ENCODE measurements at regions not wholly inside any gene's neighbourhood (a gene's known extent, or its start where the extent isn't known, plus 50 kb on each side); places are given as distances from the start of the nearest gene placed in this dataset.

DNA sequence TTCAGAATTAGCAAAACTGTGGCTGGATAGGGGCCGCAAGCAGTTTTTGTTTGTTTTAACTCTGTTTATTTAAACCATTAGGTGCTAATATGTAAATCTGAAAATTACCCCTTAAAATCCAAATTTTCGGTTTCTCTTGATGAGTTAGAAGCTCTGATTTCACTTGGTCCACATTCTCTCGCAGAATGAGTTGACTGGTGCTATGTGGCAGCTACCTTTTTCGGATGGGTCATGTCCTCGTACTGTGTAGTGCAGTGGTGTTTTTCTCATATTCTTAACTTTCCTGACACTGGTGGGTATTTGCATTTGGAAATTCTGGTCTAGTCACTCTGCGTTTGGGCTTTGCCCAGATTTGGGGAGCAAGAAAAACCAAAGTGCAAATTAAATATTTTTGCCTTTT is 87.1 kb downstream of the DIPK2A start:
- no peaks in the 10 kb centered on the region for H3K27me3 ChIP-seq (ENCODE audit: insufficient read depth)
- H3K36me3 ChIP-seq (ENCODE audit: insufficient read depth), result no peaks in the 10 kb centered on the region
- no peaks in the 10 kb centered on the region for H3K9me3 Mint-ChIP-seq
- H4K20me1 ChIP-seq (replicated peaks; ENCODE audit: insufficient read depth), result no peaks in the 10 kb centered on the region
- H3K4me3 Mint-ChIP-seq, result no peak overlapping the region
- DNase-seq (ENCODE audit: low spot score) (no peak), ATAC-seq (no peak)
- no peak overlapping the region for H3K4me3 ChIP-seq
- peaks cover 2% of the 10 kb centered on the region for H3K27me3 Mint-ChIP-seq (ENCODE audit: insufficient read depth, low read depth, poor library complexity)
- H3F3A ChIP-seq (replicated peaks; ENCODE audit: low read depth), result no peaks in the 10 kb centered on the region
- TF ChIP-seq, protein P1, sequence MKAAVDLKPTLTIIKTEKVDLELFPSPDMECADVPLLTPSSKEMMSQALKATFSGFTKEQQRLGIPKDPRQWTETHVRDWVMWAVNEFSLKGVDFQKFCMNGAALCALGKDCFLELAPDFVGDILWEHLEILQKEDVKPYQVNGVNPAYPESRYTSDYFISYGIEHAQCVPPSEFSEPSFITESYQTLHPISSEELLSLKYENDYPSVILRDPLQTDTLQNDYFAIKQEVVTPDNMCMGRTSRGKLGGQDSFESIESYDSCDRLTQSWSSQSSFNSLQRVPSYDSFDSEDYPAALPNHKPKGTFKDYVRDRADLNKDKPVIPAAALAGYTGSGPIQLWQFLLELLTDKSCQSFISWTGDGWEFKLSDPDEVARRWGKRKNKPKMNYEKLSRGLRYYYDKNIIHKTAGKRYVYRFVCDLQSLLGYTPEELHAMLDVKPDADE (IDR thresholded peaks at IDR 0.05), result no peak
- TF ChIP-seq, protein P2, sequence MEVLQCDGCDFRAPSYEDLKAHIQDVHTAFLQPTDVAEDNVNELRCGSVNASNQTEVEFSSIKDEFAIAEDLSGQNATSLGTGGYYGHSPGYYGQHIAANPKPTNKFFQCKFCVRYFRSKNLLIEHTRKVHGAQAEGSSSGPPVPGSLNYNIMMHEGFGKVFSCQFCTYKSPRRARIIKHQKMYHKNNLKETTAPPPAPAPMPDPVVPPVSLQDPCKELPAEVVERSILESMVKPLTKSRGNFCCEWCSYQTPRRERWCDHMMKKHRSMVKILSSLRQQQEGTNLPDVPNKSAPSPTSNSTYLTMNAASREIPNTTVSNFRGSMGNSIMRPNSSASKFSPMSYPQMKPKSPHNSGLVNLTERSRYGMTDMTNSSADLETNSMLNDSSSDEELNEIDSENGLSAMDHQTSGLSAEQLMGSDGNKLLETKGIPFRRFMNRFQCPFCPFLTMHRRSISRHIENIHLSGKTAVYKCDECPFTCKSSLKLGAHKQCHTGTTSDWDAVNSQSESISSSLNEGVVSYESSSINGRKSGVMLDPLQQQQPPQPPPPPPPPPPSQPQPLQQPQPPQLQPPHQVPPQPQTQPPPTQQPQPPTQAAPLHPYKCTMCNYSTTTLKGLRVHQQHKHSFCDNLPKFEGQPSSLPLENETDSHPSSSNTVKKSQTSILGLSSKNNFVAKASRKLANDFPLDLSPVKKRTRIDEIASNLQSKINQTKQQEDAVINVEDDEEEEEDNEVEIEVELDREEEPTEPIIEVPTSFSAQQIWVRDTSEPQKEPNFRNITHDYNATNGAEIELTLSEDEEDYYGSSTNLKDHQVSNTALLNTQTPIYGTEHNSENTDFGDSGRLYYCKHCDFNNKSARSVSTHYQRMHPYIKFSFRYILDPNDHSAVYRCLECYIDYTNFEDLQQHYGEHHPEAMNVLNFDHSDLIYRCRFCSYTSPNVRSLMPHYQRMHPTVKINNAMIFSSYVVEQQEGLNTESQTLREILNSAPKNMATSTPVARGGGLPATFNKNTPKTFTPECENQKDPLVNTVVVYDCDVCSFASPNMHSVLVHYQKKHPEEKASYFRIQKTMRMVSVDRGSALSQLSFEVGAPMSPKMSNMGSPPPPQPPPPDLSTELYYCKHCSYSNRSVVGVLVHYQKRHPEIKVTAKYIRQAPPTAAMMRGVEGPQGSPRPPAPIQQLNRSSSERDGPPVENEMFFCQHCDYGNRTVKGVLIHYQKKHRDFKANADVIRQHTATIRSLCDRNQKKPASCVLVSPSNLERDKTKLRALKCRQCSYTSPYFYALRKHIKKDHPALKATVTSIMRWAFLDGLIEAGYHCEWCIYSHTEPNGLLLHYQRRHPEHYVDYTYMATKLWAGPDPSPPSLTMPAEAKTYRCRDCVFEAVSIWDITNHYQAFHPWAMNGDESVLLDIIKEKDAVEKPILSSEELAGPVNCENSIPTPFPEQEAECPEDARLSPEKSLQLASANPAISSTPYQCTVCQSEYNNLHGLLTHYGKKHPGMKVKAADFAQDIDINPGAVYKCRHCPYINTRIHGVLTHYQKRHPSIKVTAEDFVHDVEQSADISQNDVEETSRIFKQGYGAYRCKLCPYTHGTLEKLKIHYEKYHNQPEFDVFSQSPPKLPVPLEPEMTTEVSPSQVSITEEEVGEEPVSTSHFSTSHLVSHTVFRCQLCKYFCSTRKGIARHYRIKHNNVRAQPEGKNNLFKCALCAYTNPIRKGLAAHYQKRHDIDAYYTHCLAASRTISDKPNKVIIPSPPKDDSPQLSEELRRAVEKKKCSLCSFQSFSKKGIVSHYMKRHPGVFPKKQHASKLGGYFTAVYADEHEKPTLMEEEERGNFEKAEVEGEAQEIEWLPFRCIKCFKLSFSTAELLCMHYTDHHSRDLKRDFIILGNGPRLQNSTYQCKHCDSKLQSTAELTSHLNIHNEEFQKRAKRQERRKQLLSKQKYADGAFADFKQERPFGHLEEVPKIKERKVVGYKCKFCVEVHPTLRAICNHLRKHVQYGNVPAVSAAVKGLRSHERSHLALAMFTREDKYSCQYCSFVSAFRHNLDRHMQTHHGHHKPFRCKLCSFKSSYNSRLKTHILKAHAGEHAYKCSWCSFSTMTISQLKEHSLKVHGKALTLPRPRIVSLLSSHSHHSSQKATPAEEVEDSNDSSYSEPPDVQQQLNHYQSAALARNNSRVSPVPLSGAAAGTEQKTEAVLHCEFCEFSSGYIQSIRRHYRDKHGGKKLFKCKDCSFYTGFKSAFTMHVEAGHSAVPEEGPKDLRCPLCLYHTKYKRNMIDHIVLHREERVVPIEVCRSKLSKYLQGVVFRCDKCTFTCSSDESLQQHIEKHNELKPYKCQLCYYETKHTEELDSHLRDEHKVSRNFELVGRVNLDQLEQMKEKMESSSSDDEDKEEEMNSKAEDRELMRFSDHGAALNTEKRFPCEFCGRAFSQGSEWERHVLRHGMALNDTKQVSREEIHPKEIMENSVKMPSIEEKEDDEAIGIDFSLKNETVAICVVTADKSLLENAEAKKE (CRISPR knock-in tag; IDR thresholded peaks at IDR 0.05), result no peak
- TF ChIP-seq JUNB (IDR thresholded peaks at IDR 0.05; ENCODE audit: unreplicated experiment) (no peak), CREB1 (CRISPR knock-in tag; IDR thresholded peaks at IDR 0.05; ENCODE audit: low read depth) (no peak), STAT1 (IDR thresholded peaks at IDR 0.05; ENCODE audit: unreplicated experiment) (no peak), ZNF114 (CRISPR knock-in tag; IDR thresholded peaks at IDR 0.05) (no peak), EZH2phosphoT487 (IDR thresholded peaks at IDR 0.05; ENCODE audit: unreplicated experiment) (no peak), NANOG (IDR thresholded peaks at IDR 0.05; ENCODE audit: borderline replicate concordance) (no peak), EZH2 (IDR thresholded peaks at IDR 0.05; ENCODE audit: low read depth, unreplicated experiment) (no peak), POLR2AphosphoS5 (IDR thresholded peaks at IDR 0.05; ENCODE audit: low read depth) (no peak), ZNF331 (CRISPR knock-in tag; IDR thresholded peaks at IDR 0.05; ENCODE audit: low read depth) (no peak)
- TF ChIP-seq, protein P3, sequence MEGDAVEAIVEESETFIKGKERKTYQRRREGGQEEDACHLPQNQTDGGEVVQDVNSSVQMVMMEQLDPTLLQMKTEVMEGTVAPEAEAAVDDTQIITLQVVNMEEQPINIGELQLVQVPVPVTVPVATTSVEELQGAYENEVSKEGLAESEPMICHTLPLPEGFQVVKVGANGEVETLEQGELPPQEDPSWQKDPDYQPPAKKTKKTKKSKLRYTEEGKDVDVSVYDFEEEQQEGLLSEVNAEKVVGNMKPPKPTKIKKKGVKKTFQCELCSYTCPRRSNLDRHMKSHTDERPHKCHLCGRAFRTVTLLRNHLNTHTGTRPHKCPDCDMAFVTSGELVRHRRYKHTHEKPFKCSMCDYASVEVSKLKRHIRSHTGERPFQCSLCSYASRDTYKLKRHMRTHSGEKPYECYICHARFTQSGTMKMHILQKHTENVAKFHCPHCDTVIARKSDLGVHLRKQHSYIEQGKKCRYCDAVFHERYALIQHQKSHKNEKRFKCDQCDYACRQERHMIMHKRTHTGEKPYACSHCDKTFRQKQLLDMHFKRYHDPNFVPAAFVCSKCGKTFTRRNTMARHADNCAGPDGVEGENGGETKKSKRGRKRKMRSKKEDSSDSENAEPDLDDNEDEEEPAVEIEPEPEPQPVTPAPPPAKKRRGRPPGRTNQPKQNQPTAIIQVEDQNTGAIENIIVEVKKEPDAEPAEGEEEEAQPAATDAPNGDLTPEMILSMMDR (conservative IDR thresholded peaks at IDR 0.05; ENCODE audit: low read depth in 2 of 2), result no peak
- TF ChIP-seq, protein P4, sequence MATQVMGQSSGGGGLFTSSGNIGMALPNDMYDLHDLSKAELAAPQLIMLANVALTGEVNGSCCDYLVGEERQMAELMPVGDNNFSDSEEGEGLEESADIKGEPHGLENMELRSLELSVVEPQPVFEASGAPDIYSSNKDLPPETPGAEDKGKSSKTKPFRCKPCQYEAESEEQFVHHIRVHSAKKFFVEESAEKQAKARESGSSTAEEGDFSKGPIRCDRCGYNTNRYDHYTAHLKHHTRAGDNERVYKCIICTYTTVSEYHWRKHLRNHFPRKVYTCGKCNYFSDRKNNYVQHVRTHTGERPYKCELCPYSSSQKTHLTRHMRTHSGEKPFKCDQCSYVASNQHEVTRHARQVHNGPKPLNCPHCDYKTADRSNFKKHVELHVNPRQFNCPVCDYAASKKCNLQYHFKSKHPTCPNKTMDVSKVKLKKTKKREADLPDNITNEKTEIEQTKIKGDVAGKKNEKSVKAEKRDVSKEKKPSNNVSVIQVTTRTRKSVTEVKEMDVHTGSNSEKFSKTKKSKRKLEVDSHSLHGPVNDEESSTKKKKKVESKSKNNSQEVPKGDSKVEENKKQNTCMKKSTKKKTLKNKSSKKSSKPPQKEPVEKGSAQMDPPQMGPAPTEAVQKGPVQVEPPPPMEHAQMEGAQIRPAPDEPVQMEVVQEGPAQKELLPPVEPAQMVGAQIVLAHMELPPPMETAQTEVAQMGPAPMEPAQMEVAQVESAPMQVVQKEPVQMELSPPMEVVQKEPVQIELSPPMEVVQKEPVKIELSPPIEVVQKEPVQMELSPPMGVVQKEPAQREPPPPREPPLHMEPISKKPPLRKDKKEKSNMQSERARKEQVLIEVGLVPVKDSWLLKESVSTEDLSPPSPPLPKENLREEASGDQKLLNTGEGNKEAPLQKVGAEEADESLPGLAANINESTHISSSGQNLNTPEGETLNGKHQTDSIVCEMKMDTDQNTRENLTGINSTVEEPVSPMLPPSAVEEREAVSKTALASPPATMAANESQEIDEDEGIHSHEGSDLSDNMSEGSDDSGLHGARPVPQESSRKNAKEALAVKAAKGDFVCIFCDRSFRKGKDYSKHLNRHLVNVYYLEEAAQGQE (IDR thresholded peaks at IDR 0.05; ENCODE audit: unreplicated experiment), result no peak
- H3K27ac ChIP-seq (ENCODE audit: low read depth), result no peak overlapping the region
- H2AFZ ChIP-seq, result no peak overlapping the region
- no peaks in the 10 kb centered on the region for H3K79me2 ChIP-seq (replicated peaks; ENCODE audit: insufficient read depth)
- H3K27ac Mint-ChIP-seq, result no peak overlapping the region
- peaks cover 5% of the 10 kb centered on the region; the same call in 1 of the 2 replicates for H3K4me1 ChIP-seq (ENCODE audit: insufficient read depth)
- no peaks in the 10 kb centered on the region; the same call in none of the 2 replicates for H3K9me2 ChIP-seq (ENCODE audit: insufficient read depth)
- peaks cover 18% of the 10 kb centered on the region; the same call in 2 of the 3 replicates for H3K4me1 Mint-ChIP-seq
- no peak overlapping the region for H3K4me2 ChIP-seq
- H3K36me3 Mint-ChIP-seq (ENCODE audit: low read depth), result no peaks in the 10 kb centered on the region
